PC-9 (cell line): ENCODE measurements at regions not wholly inside any gene's neighbourhood (a gene's known extent, or its start where the extent isn't known, plus 50 kb on each side); places are given as distances from the start of the nearest gene placed in this dataset.
"Not testable (repeated sequence)": the region's sequence is repeated elsewhere in the genome, so short reads cannot be mapped to it uniquely, and the experiment has no call there.

Source experiments
- BruUV-seq: library from RNA; stranded (reverse); fragments of 400-500 nt; replicated peaks from 2 replicates; lab custom pipeline; 2021; lab: Mats Ljungman, UMichigan
- CTCF ChIA-PET: fragments of 300-600 bp; sonication (Branson Sonifier 250); formaldehyde crosslinking; loops from one replicate; lab custom pipeline; 2022; ENCODE audit warnings: antibody characterized with exemption; lab: Charles Lee
- POLR2A ChIA-PET: fragments of 300-600 bp; sonication (Branson Sonifier 250); formaldehyde crosslinking; loops from one replicate; lab custom pipeline; 2022; ENCODE audit warnings: antibody characterized with exemption; ENCODE audit not compliant: unreplicated experiment; lab: Charles Lee
- DNase-seq, 2 experiments: peaks; one replicate each; pipeline versions ENCODE4 v3.0.0 to v3.0.0-alpha.2; 2015 to 2022; ENCODE audit warnings: mixed read lengths in 1 of 2
- H2AFZ ChIP-seq: fragments of 200-600 bp; sonication (generic); 2 replicates; pipeline ENCODE4 v1.8.1; 2017; ENCODE audit warnings: antibody characterized with exemption
- H3F3A ChIP-seq: fragments of 200-600 bp; sonication (generic); 2 replicates; pipeline ENCODE4 v1.8.1; 2017; ENCODE audit warnings: antibody characterized with exemption, mild to moderate bottlenecking, low read depth; ENCODE audit not compliant: insufficient read depth
- H3K27ac ChIP-seq: fragments of 200-600 bp; sonication (generic); 2 replicates; pipeline ENCODE4 v1.6.1; 2016; ENCODE audit warnings: mixed run types
- H3K27me3 ChIP-seq: fragments of 200-600 bp; sonication (generic); 2 replicates; pipeline ENCODE4 v1.6.1; 2016; ENCODE audit warnings: low read depth, mixed run types; ENCODE audit not compliant: insufficient read depth
- H3K36me3 ChIP-seq: fragments of 200-600 bp; sonication (generic); 2 replicates; pipeline ENCODE4 v1.6.1; 2016; ENCODE audit warnings: low read depth, mixed run types
- H3K4me1 ChIP-seq: fragments of 200-600 bp; sonication (generic); replicated peaks from 2 replicates; pipeline ENCODE4 v1.6.1; 2016; ENCODE audit warnings: mixed run types; ENCODE audit not compliant: insufficient read depth
- H3K4me2 ChIP-seq: fragments of 200-600 bp; sonication (generic); 2 replicates; pipeline ENCODE4 v1.6.1; 2017; ENCODE audit warnings: mixed run types
- H3K4me3 ChIP-seq: fragments of 200-600 bp; sonication (generic); 2 replicates; pipeline ENCODE4 v1.6.1; 2016; ENCODE audit warnings: mixed run types
- H3K79me2 ChIP-seq: fragments of 200-600 bp; sonication (generic); 2 replicates; pipeline ENCODE4 v1.6.1; 2017; ENCODE audit warnings: low read depth, mixed run types
- H3K9me2 ChIP-seq: fragments of 200-600 bp; sonication (generic); 2 replicates; pipeline ENCODE4 v1.8.1; 2017; ENCODE audit warnings: mild to moderate bottlenecking; ENCODE audit not compliant: insufficient read depth
- H3K9me3 ChIP-seq: fragments of 200-600 bp; sonication (generic); 2 replicates; pipeline ENCODE4 v1.8.1; 2016; ENCODE audit warnings: low read depth; ENCODE audit not compliant: insufficient read depth
- H4K20me1 ChIP-seq: fragments of 200-600 bp; sonication (generic); 2 replicates; pipeline ENCODE4 v1.8.1; 2017; ENCODE audit not compliant: insufficient read depth
- intact Hi-C: fragments of 100-400 bp; cut with micrococcal nuclease; formaldehyde crosslinking; loops from one replicate; pipeline ENCODE4 v1.10.0; 2022; ENCODE audit not compliant: unreplicated experiment

DNA sequence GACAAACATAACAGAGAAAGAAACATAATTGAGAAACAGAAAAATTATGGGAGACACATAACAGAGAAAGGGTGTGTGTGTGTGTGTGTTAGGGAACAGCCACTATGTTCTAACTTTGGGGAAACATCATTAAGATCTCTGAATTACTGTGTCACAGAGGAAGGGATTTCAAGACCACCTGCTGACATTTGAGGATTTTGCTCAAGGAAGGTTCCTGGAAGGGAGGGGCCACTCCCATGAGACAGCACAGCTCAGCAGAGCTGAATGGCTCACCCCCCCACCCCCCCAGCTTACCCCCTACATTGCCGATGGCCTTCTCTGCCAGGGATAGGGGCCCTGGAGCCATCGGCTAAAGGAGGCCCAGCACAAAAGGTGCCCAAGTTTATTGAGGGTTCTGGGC, 124.6 kb upstream of the ZNF469 start:
- not testable (repeated sequence) for H3K27ac ChIP-seq, H3K36me3 ChIP-seq, H3K4me3 ChIP-seq

DNA sequence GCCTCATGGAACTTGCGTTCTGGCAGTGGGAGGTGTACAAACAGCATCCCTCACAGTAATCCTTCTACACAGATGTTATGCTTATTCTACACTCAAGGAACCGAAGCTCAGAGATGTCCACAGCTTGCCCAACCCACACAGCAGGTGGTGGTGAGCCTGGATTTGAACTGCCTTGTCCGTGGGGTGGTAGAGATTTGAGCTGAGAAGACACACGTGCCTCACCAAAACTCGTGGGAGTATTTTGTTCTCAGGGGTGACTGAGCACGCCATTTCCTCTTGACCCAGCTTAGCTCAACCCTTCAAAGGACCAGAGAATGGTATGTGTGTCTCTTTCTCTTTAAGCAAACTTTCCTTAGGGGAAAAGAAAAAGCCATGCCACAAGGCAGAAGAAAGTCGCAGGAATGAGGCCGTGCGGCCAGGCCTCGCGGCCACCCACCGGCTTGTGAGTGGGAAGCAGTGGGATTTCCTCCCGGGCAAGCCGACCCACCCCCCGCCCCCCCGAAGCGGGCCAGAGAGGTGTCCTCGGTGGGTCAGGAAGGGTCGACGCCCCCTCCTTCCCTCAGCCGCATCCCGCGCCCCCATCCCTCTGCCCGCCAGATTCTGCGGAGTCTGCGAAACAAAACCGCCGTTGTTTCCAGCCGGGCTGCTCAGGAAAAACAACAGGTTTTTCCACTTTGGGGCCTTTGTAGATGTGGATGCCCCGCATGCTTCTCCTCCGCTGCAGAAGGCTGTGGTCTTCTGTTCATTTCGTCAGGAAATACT, 123.8 kb upstream of the ZNF469 start:
- intact Hi-C loops, POLR2A ChIA-PET: not testable (repeated sequence)

More for the DNA sequence above, 124.6 kb upstream of the ZNF469 start:
- H3K9me3 ChIP-seq, H3K9me2 ChIP-seq, H3F3A ChIP-seq, H3K4me2 ChIP-seq, H2AFZ ChIP-seq, DNase-seq, intact Hi-C loops, BruUV-seq, H3K27me3 ChIP-seq, CTCF ChIA-PET, H4K20me1 ChIP-seq, POLR2A ChIA-PET, H3K79me2 ChIP-seq: not testable (repeated sequence)
- H3K4me1 ChIP-seq = peaks cover 22% of the 10 kb centered on the region

DNA sequence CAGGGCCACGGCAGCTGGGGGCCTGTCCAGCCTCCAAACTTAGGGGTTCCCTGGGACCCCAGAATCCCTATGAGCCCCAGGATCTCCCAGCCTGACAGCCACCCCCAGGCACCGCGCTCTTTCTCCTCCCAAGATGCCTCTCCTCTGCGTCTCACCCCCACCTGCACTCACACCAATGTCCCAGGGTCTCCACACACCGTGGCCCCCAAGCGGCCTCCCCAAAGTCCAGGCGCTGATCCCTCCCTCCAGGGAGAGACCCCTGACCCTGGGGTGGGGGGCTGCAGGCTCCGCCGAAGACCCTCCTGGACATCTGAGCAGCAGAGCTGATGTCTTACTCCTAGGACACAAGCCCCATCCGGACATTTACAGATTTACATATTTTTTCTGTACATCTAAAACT, 123.2 kb upstream of the ZNF469 start:
- intact Hi-C loops, H3F3A ChIP-seq, H3K27ac ChIP-seq, H4K20me1 ChIP-seq, H2AFZ ChIP-seq, H3K4me3 ChIP-seq, CTCF ChIA-PET, H3K9me2 ChIP-seq, H3K36me3 ChIP-seq, POLR2A ChIA-PET, DNase-seq, BruUV-seq, H3K9me3 ChIP-seq, H3K79me2 ChIP-seq, H3K27me3 ChIP-seq: not testable (repeated sequence)
- peaks cover 24% of the 10 kb centered on the region for H3K4me1 ChIP-seq
- H3K4me2 ChIP-seq = peak overlapping the region; percentile 51; the same call in 1 of the 2 replicates

More for the DNA sequence above, 123.8 kb upstream of the ZNF469 start:
- Histone ChIP-seq H3K4me2 (peak overlapping the region; percentile 51; the same call in 1 of the 2 replicates), H3K4me1 (peaks cover 22% of the 10 kb centered on the region)
- H3F3A ChIP-seq, H3K36me3 ChIP-seq, H3K9me2 ChIP-seq, H3K4me3 ChIP-seq, CTCF ChIA-PET, H4K20me1 ChIP-seq, H3K27ac ChIP-seq, H3K79me2 ChIP-seq, BruUV-seq, H2AFZ ChIP-seq, H3K27me3 ChIP-seq, H3K9me3 ChIP-seq: not testable (repeated sequence)
- peak in 1 of 2 experiments; percentile 54 for DNase-seq

DNA sequence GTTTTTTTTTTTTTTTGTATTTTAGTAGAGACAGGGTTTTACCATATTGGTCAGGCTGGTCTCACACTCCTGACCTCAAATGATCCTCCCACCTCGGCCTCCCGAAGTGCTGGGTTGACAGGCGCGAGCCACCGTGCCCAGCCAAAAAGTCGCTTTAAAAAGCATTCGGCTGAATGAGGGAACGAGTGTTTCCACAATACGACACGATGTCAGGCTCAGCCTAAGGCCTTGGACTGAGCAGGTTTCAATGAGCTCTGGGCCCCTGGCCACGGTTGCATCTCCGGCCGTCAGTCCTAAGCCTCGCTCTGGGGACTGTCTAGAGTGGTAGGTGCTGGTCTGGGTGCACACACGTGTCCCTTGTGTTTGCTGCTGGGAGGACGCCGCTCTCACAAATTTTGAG, 122.6 kb upstream of the ZNF469 start:
- POLR2A ChIA-PET, intact Hi-C loops, DNase-seq, CTCF ChIA-PET, H3F3A ChIP-seq, H3K9me3 ChIP-seq, H3K4me3 ChIP-seq, H3K27ac ChIP-seq, H3K27me3 ChIP-seq, H2AFZ ChIP-seq, H3K79me2 ChIP-seq, H3K4me2 ChIP-seq, H3K9me2 ChIP-seq, H3K36me3 ChIP-seq, BruUV-seq, H4K20me1 ChIP-seq: not testable (repeated sequence)
- peaks cover 27% of the 10 kb centered on the region for H3K4me1 ChIP-seq

GRCh38 chr16:88260881-88261665, 121.7 kb upstream of the ZNF469 start:
- H3K36me3 ChIP-seq, H2AFZ ChIP-seq, CTCF ChIA-PET, H3F3A ChIP-seq, intact Hi-C loops, H3K27ac ChIP-seq, H3K27me3 ChIP-seq, H3K4me2 ChIP-seq, H3K9me3 ChIP-seq, H4K20me1 ChIP-seq, H3K4me3 ChIP-seq, H3K79me2 ChIP-seq, BruUV-seq, H3K9me2 ChIP-seq: not testable (repeated sequence)
- POLR2A ChIA-PET = interaction anchor here (0.6 kb wide), 1 partner anchor 145 kb away, joined by 4 read pairs; no protein-coding TSS in a partner anchor
- peaks cover 27% of the 10 kb centered on the region for H3K4me1 ChIP-seq
- peak in 1 of 2 experiments; percentile 41 for DNase-seq

GRCh38 chr16:88261814-88262605, 120.7 kb upstream of the ZNF469 start:
- H3K4me2 ChIP-seq, H2AFZ ChIP-seq, H3K4me3 ChIP-seq, H3K9me3 ChIP-seq, H3K9me2 ChIP-seq, CTCF ChIA-PET, H3K27ac ChIP-seq, H3K79me2 ChIP-seq, H3F3A ChIP-seq, H3K36me3 ChIP-seq, intact Hi-C loops, BruUV-seq, H4K20me1 ChIP-seq, H3K27me3 ChIP-seq, DNase-seq: not testable (repeated sequence)
- peaks cover 27% of the 10 kb centered on the region for H3K4me1 ChIP-seq
- POLR2A ChIA-PET = interaction anchor here (0.6 kb wide), 1 partner anchor 144 kb away, joined by 4 read pairs; no protein-coding TSS in a partner anchor
